ENCODE measurements at regions not wholly inside any gene's neighbourhood (a gene's known extent, or its start where the extent isn't known, plus 50 kb on each side); places are given as distances from the start of the nearest gene placed in this dataset.
"Not testable (repeated sequence)": the region's sequence is repeated elsewhere in the genome, so short reads cannot be mapped to it uniquely, and the experiment has no call there.

DNA sequence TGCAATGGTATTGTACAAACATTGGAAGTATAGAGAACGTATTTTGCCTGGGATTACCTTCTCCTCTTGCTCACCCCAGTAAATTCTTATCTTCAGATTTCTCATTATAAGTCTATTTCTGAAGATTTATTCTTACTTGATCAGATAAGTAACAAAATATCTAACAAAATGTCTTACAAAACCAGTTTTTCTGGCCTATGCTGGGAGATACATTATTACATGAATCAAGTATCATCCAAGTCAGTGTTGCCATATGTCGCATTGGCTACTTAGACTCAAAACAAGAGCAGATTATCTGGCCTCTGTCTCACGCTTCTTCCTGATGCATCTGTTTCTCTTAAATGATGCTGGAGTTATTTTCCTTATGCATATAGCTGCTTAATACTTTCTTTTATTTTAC lies 408.5 kb downstream of the CCER1 start:
- Histone ChIP-seq H3K9me3 (no peaks in the 10 kb centered on the region), H3K4me1 (ENCODE audit: low read depth) (no peaks in the 10 kb centered on the region), H3K36me3 (ENCODE audit: low read depth) (no peaks in the 10 kb centered on the region), H3K4me3 (no peak overlapping the region)
- TF ChIP-seq, protein P1, sequence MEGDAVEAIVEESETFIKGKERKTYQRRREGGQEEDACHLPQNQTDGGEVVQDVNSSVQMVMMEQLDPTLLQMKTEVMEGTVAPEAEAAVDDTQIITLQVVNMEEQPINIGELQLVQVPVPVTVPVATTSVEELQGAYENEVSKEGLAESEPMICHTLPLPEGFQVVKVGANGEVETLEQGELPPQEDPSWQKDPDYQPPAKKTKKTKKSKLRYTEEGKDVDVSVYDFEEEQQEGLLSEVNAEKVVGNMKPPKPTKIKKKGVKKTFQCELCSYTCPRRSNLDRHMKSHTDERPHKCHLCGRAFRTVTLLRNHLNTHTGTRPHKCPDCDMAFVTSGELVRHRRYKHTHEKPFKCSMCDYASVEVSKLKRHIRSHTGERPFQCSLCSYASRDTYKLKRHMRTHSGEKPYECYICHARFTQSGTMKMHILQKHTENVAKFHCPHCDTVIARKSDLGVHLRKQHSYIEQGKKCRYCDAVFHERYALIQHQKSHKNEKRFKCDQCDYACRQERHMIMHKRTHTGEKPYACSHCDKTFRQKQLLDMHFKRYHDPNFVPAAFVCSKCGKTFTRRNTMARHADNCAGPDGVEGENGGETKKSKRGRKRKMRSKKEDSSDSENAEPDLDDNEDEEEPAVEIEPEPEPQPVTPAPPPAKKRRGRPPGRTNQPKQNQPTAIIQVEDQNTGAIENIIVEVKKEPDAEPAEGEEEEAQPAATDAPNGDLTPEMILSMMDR (IDR thresholded peaks at IDR 0.05), result no peak
- intact Hi-C loops (cut with DNase I, micrococcal nuclease), result no loop called here
- ATAC-seq (no peak), DNase-seq (no peak)

DNA sequence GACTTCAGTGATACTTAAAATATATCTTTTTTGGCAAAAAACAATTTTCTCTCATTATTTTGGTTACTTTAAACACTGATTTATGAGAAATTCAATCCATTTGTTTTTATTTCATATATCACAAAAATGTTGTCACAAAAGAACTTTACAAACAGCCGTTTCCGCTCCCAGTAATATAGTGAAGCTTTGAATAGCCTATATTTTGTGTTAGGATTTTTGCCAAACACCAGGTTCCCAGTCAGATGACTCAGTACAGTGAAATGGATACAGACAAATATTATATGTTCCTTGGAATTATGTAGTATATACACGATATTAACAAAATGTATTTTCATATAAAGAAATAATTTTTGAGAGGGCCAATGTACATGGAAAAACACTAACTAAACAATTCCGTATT lies 411.1 kb downstream of the CCER1 start:
- Histone ChIP-seq H3K36me3 (ENCODE audit: low read depth) (no peaks in the 10 kb centered on the region), H3K9me3 (no peaks in the 10 kb centered on the region), H3K4me3 (no peak overlapping the region), H3K4me1 (ENCODE audit: low read depth) (no peaks in the 10 kb centered on the region)
- no peak for ATAC-seq
- DNase-seq, result no peak
- TF ChIP-seq, protein P1 (IDR thresholded peaks at IDR 0.05), result no peak
- intact Hi-C loops (cut with DNase I, micrococcal nuclease), result no loop called here

DNA sequence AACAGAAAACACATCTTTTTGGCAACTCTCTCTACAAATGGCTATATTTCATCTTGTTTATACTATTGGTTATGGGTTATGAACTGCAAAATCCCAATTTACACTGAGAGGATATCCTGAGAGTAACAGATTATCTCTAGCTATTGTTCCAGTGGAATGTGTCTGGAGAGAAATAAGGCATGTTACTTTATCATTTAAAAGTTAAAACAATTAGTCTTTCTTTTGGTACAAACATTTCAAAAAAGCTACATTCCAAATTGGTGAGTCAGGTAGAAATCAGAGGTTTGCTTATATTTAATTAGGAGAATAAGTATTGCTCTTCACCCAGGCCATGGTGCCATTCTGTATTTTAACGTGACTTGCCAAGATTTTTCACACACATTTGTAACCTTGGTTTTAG lies 411.6 kb downstream of the CCER1 start:
- no peak for ATAC-seq
- Histone ChIP-seq H3K36me3 (ENCODE audit: low read depth) (no peaks in the 10 kb centered on the region), H3K4me3 (no peak overlapping the region), H3K9me3 (no peaks in the 10 kb centered on the region), H3K4me1 (ENCODE audit: low read depth) (no peaks in the 10 kb centered on the region)
- TF ChIP-seq, protein P1 (IDR thresholded peaks at IDR 0.05), result no peak
- intact Hi-C loops (cut with DNase I, micrococcal nuclease), result no loop called here
- no peak for DNase-seq

DNA sequence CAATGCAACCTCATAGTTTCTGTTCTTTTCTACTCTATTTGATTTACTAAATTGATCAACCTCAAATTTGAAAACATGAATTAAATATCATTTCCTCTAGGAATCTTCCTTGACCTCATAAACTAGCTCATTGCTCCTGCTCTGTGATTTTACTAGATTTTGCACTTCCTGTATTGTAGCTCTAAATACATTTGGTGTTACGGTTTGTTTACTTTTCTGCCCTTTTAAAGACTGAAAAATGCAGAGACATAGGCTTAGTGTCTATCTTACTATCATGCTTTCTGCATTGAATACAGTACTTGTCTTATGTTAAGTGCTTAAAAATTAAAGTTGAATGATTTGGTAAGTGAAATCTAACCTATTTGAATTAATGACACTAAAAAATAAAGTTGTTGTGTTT lies 412.1 kb downstream of the CCER1 start:
- DNase-seq; intact Hi-C loops (cut with DNase I, micrococcal nuclease): not testable (repeated sequence)
- peak; percentile 47 for ATAC-seq

DNA sequence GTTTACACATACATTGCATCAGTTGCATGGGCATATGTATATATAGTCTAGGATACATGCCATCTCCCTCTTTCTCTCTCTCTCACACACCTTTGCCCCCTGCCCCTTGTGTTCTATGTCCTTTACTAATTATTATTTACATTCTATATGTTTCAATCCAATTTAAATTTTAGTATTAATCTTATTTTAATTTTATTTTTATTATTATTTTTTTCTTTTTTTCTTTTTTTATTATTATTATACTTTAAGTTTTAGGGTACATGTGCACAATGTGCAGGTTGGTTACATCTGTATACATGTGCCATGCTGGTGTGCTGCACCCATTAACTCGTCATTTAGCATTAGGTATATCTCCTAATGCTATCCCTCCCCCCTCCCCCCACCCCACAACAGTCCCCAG lies 421.1 kb downstream of the CCER1 start:
- H3K4me3 ChIP-seq; ATAC-seq; H3K9me3 ChIP-seq; intact Hi-C loops (cut with DNase I, micrococcal nuclease); H3K36me3 ChIP-seq (ENCODE audit: low read depth); DNase-seq; H3K4me1 ChIP-seq (ENCODE audit: low read depth): not testable (repeated sequence)

More for the DNA sequence above, 412.1 kb downstream of the CCER1 start:
- not testable (repeated sequence) for H3K4me3 ChIP-seq; H3K36me3 ChIP-seq (ENCODE audit: low read depth); H3K4me1 ChIP-seq (ENCODE audit: low read depth); H3K9me3 ChIP-seq

DNA sequence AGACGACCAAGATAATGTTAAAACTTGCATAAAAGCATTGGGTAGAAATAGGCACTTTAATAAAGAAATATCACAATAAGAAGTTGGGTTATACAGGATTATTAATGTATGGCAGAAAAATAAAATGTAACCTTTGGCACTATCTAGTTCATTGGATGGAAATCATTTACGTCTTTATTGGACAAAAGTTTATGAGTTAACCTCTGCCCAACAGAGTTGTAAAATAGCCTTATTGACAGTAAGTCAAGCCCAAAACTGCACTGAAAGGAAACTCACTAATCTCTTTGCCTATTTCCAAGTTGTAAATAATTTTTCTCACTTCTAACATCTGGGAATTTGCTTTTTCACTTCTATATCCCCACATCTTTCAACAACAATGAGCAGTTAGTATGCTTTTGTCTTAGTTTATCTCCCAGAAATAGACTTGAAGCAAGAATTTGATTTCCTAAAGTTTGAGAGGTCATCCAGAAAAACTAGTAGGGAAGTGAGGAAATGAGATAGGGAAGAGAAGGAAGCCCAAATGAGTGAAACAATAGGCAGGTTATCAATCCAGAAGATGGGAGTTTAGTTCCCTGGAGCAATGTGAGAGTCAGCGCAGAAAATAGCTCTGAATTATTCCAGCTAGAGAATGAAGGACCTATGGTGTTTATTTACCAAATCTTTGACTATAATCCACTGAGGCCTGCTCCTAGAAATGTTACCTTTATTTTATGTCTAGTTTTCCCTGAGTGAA lies 434.8 kb downstream of the CCER1 start:
- H3K36me3 ChIP-seq (ENCODE audit: low read depth), result no peaks in the 10 kb centered on the region
- no peaks in the 10 kb centered on the region for H3K4me1 ChIP-seq (ENCODE audit: low read depth)
- TF ChIP-seq, protein P1 (IDR thresholded peaks at IDR 0.05), result no peak
- H3K9me3 ChIP-seq, result no peaks in the 10 kb centered on the region
- ATAC-seq, result peak; percentile 86
- H3K4me3 ChIP-seq, result no peak overlapping the region
- DNase-seq, result no peak
- intact Hi-C loops (cut with DNase I, micrococcal nuclease), result no loop called here

DNA sequence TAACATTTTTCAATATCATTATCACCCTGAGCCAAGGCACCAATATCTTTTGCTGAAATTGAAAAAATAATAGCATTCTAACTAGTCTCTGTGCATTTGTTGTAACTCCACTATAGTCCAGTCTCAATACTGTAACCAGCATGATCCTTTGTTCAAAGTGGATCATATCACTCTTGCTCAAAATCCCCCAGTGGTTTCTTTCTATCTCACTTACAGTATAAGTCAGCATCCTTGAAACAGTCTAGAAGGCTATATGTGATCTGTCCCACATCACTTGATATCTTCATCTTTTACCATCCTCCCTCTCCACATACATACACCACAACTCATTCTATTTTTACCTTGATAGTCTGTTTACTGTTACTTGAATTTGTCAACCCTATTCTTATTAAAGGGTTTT lies 435.7 kb downstream of the CCER1 start:
- ATAC-seq (no peak), DNase-seq (no peak)
- Histone ChIP-seq H3K4me1 (ENCODE audit: low read depth) (no peaks in the 10 kb centered on the region), H3K9me3 (no peaks in the 10 kb centered on the region), H3K4me3 (no peak overlapping the region), H3K36me3 (ENCODE audit: low read depth) (no peaks in the 10 kb centered on the region)
- intact Hi-C loops (cut with DNase I, micrococcal nuclease), result no loop called here
- TF ChIP-seq, protein P1 (IDR thresholded peaks at IDR 0.05), result no peak

Data from mucosa of descending colon (tissue), 3 donors.